SH-SY5Y (cell line): ENCODE measurements at regions not wholly inside any gene's neighbourhood (a gene's known extent, or its start where the extent isn't known, plus 50 kb on each side); places are given as distances from the start of the nearest gene placed in this dataset.

Experiments
- GATA2 ChIP-seq: IDR thresholded peaks from 2 replicates; pipeline ENCODE4 v1.6.1; 2011; ENCODE audit warnings: mild to moderate bottlenecking, low read depth, low read length
- GATA3 ChIP-seq: IDR thresholded peaks from 2 replicates; pipeline ENCODE4 v1.6.1; 2011; ENCODE audit warnings: low read depth, mild to moderate bottlenecking, low read length, moderate library complexity

- TF ChIP-seq GATA2 (no peak), GATA3 (no peak)
Observed at GRCh38 chr7:13153742-13154141, 466.3 kb downstream of the ARL4A start.
